GM12878 (cell line): ENCODE measurements at regions not wholly inside any gene's neighbourhood (a gene's known extent, or its start where the extent isn't known, plus 50 kb on each side); places are given as distances from the start of the nearest gene placed in this dataset.

Source experiments
- ATAC-seq: fragments of 200-7000 bp; cut with Tn5 transposase; 3 replicates; pipeline ENCODE4 v1.9.1; 2020; ENCODE audit warnings: mild to moderate bottlenecking, moderate library complexity
- BruUV-seq: library from RNA; stranded (reverse); fragments of 400-500 nt; replicated peaks from 2 replicates; lab custom pipeline; 2021; lab: Mats Ljungman, UMichigan
- CTCF ChIA-PET: fragments of 300-600 bp; sonication (Branson Sonifier 250); formaldehyde crosslinking; extraction: SDS; loops from one replicate; lab custom pipeline; 2021; ENCODE audit warnings: inconsistent platforms; lab: Yijun Ruan, JAX
- POLR2A ChIA-PET: fragments of 350-600 bp; formaldehyde crosslinking; extraction: SDS; loops from one replicate; lab custom pipeline; 2021; ENCODE audit warnings: inconsistent platforms; lab: Charles Lee
- RAD21 ChIA-PET: fragments of 300-600 bp; sonication (Branson Sonifier 250); formaldehyde crosslinking; loops from one replicate; lab custom pipeline; 2023; ENCODE audit warnings: antibody characterized with exemption; ENCODE audit not compliant: unreplicated experiment; lab: Charles Lee
- SMC1A ChIA-PET: fragments of 300-600 bp; sonication (Branson Sonifier 250); formaldehyde crosslinking; loops from one replicate; lab custom pipeline; 2023; ENCODE audit not compliant: unreplicated experiment, uncharacterized antibody; lab: Charles Lee
- DNase-seq: peaks from one replicate; pipeline ENCODE4 v3.0.0-alpha.2; 2011; ENCODE audit warnings: low read depth, low spot score
- FAIRE-seq: peaks from 3 replicates; lab custom pipeline; 2011; peaks lifted over from hg19 to GRCh38; lab: Jason Lieb, UNC
- H2AFZ ChIP-seq: 2 replicates; pipeline ENCODE4 v1.6.0; 2011; ENCODE audit warnings: low read depth, low read length, control low read depth; ENCODE audit not compliant: control insufficient read depth
- H3K27ac ChIP-seq: 2 replicates; pipeline ENCODE4 v1.5.1; 2011; ENCODE audit warnings: control low read depth; ENCODE audit not compliant: control insufficient read depth, insufficient read depth
- H3K27me3 ChIP-seq, 2 experiments: replicated peaks in 1 of 2; 2 replicates each; pipeline versions ENCODE4 v1.6.0 to v1.6.1; 2011; ENCODE audit warnings: low read length in 1 of 2; ENCODE audit not compliant: control insufficient read depth in 2 of 2, insufficient read depth in 2 of 2
- H3K36me3 ChIP-seq, 2 experiments: 2 replicates each; pipeline ENCODE4 v1.5.1; 2011; ENCODE audit warnings: low read length in 1 of 2; ENCODE audit not compliant: control insufficient read depth in 2 of 2, insufficient read depth in 2 of 2
- H3K4me1 ChIP-seq: 2 replicates; pipeline ENCODE4 v1.6.1; 2011; ENCODE audit warnings: mild to moderate bottlenecking, low read length, moderate library complexity, mixed read lengths; ENCODE audit not compliant: control insufficient read depth, insufficient read depth
- H3K4me2 ChIP-seq: 2 replicates; pipeline ENCODE4 v1.6.0; 2011; ENCODE audit warnings: control low read depth; ENCODE audit not compliant: control insufficient read depth, insufficient read depth
- H3K4me3 ChIP-seq: fragments of 200-600 bp; sonication (generic); 2 replicates; pipeline ENCODE4 v1.5.1; 2016
- H3K79me2 ChIP-seq: 2 replicates; pipeline ENCODE4 v1.6.0; 2011; ENCODE audit warnings: low read length; ENCODE audit not compliant: control insufficient read depth, insufficient read depth
- H3K9ac ChIP-seq: 2 replicates; pipeline ENCODE4 v1.8.0; 2011; ENCODE audit warnings: low read length, control low read depth, mixed read lengths; ENCODE audit not compliant: control insufficient read depth, insufficient read depth
- H3K9me3 ChIP-seq: replicated peaks from 3 replicates; pipeline ENCODE4 v1.5.1; 2011; ENCODE audit warnings: mild to moderate bottlenecking, low read length; ENCODE audit not compliant: control insufficient read depth, insufficient read depth
- H4K20me1 ChIP-seq: 2 replicates; pipeline ENCODE4 v1.6.0; 2011; ENCODE audit not compliant: control insufficient read depth, insufficient read depth
- MEF2B ChIP-seq: fragments of 450-650 bp; IDR thresholded peaks from 2 replicates; pipeline ENCODE4 v1.6.1; 2018; ENCODE audit warnings: mild to moderate bottlenecking, moderate library complexity; ENCODE audit not compliant: partially characterized antibody, poor library complexity, severe bottlenecking
- NR2C2 ChIP-seq: IDR thresholded peaks from 2 replicates; pipeline ENCODE4 v1.6.1; 2011; ENCODE audit warnings: borderline replicate concordance, low read depth; ENCODE audit not compliant: control insufficient read depth, insufficient read length
- SMARCA5 ChIP-seq: fragments of 450-650 bp; IDR thresholded peaks from 2 replicates; pipeline ENCODE4 v1.6.1; 2017; ENCODE audit warnings: mild to moderate bottlenecking
- whole genome bisulfite sequencing: methylation state at CpG from one replicate; pipeline ENCODE4 v1.1.6; 2016; ENCODE audit warnings: low lambda C conversion rate; ENCODE audit not compliant: insufficient replicate concordance, insufficient coverage; ENCODE audit errors: missing lambda C conversion rate; 5-methylcytosine and 5-hydroxymethylcytosine counted together
- in situ Hi-C: fragments of 300-500 bp; cut with MboI; formaldehyde crosslinking; loops from 9 replicates; pipeline ENCODE4 v1.14.3; 2018; ENCODE audit warnings: mixed read lengths
- intact Hi-C: fragments of 100-400 bp; cut with micrococcal nuclease; formaldehyde crosslinking; loops from one replicate; pipeline ENCODE4 v1.14.2; 2022; ENCODE audit not compliant: unreplicated experiment
- TF ChIP-seq, protein P1 (sequence below): IDR thresholded peaks from 2 replicates; pipeline ENCODE4 v1.6.1; 2012; ENCODE audit warnings: low read depth, low read length, improper control_type of control experiment
- TF ChIP-seq, protein P2 (sequence below): fragments of 150-350 bp; IDR thresholded peaks from 2 replicates; pipeline ENCODE4 v1.6.1; 2014; ENCODE audit warnings: mild to moderate bottlenecking, low read depth, low read length
- TF ChIP-seq, protein P3 (sequence below): fragments of 150-350 bp; IDR thresholded peaks from 2 replicates; pipeline ENCODE4 v1.6.1; 2016; ENCODE audit warnings: low read depth, low read length

DNA sequence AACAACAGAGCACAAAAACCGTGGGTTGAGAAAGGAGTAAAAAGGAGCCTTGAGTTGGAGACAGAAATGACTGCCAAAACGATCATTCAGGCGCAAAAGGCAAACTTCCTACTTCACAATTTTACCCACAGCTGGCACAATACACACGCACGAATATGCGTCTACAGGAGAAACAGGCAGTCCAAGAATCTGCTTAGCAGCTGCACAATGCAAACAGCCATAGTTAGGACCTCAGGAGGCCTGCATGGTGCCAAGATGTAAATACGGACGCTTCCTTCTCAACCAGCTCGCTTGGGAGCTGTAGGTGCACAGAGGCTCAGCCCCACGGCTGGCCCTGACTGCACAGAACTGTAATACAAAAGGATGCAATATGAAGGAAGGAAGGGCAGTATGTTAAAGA, 250.1 kb upstream of the CAND1 start:
- ATAC-seq (no peak), FAIRE-seq (no peak), DNase-seq (no peak)
- in situ Hi-C loops (no loop called here), intact Hi-C loops (no loop called here)
- Histone ChIP-seq H3K36me3 (no peaks in the 10 kb centered on the region), H3K9ac (no peak overlapping the region), H4K20me1 (no peaks in the 10 kb centered on the region), H3K4me2 (no peak overlapping the region), H3K27ac (no peak overlapping the region), H2AFZ (no peak overlapping the region), H3K4me3 (no peak overlapping the region), H3K27me3 (0 out of 4 replicates have a peak, but pooled peaks cover 0 to 6% of the 10 kb centered on the region in 2 experiments), H3K79me2 (no peaks in the 10 kb centered on the region), H3K4me1 (no peaks in the 10 kb centered on the region), H3K9me3 (no peaks in the 10 kb centered on the region)
- RAD21 ChIA-PET = no interaction called here
- BruUV-seq = no TSS peak
- no peak for TF ChIP-seq SMARCA5
- TF ChIP-seq MEF2B = no peak
- TF ChIP-seq, protein P1, sequence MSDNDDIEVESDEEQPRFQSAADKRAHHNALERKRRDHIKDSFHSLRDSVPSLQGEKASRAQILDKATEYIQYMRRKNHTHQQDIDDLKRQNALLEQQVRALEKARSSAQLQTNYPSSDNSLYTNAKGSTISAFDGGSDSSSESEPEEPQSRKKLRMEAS = no peak
- TF ChIP-seq NR2C2 = no peak
- TF ChIP-seq, protein P2, sequence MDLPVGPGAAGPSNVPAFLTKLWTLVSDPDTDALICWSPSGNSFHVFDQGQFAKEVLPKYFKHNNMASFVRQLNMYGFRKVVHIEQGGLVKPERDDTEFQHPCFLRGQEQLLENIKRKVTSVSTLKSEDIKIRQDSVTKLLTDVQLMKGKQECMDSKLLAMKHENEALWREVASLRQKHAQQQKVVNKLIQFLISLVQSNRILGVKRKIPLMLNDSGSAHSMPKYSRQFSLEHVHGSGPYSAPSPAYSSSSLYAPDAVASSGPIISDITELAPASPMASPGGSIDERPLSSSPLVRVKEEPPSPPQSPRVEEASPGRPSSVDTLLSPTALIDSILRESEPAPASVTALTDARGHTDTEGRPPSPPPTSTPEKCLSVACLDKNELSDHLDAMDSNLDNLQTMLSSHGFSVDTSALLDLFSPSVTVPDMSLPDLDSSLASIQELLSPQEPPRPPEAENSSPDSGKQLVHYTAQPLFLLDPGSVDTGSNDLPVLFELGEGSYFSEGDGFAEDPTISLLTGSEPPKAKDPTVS = no peak
- TF ChIP-seq, protein P3, sequence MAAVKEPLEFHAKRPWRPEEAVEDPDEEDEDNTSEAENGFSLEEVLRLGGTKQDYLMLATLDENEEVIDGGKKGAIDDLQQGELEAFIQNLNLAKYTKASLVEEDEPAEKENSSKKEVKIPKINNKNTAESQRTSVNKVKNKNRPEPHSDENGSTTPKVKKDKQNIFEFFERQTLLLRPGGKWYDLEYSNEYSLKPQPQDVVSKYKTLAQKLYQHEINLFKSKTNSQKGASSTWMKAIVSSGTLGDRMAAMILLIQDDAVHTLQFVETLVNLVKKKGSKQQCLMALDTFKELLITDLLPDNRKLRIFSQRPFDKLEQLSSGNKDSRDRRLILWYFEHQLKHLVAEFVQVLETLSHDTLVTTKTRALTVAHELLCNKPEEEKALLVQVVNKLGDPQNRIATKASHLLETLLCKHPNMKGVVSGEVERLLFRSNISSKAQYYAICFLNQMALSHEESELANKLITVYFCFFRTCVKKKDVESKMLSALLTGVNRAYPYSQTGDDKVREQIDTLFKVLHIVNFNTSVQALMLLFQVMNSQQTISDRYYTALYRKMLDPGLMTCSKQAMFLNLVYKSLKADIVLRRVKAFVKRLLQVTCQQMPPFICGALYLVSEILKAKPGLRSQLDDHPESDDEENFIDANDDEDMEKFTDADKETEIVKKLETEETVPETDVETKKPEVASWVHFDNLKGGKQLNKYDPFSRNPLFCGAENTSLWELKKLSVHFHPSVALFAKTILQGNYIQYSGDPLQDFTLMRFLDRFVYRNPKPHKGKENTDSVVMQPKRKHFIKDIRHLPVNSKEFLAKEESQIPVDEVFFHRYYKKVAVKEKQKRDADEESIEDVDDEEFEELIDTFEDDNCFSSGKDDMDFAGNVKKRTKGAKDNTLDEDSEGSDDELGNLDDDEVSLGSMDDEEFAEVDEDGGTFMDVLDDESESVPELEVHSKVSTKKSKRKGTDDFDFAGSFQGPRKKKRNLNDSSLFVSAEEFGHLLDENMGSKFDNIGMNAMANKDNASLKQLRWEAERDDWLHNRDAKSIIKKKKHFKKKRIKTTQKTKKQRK = no peak
- CTCF ChIA-PET = no interaction called here
- SMC1A ChIA-PET = no interaction called here
- 21% methylated on average over 10 of the region's 10 CpGs for WGBS
- POLR2A ChIA-PET = no interaction called here
